H1 (cell line): ENCODE measurements at regions not wholly inside any gene's neighbourhood (a gene's known extent, or its start where the extent isn't known, plus 50 kb on each side); places are given as distances from the start of the nearest gene placed in this dataset.

Source experiments
- CBX8 ChIP-seq: fragments of 300-800, 300-1000 bp; sonication (generic); IDR thresholded peaks from 2 replicates; pipeline ENCODE4 v1.7.1; 2016; ENCODE audit warnings: low read depth, low read length, borderline replicate concordance
- CREB1 ChIP-seq: IDR thresholded peaks from 2 replicates; pipeline ENCODE4 v1.6.1; 2012; ENCODE audit warnings: inconsistent platforms
- KDM4A ChIP-seq: IDR thresholded peaks from one replicate; pipeline ENCODE4 v1.7.1; 2012; ENCODE audit warnings: low read depth, mild to moderate bottlenecking, moderate library complexity, low read length, inconsistent platforms; ENCODE audit not compliant: severe bottlenecking
- RAD21 ChIP-seq, 2 experiments: IDR thresholded peaks in 1 of 2; conservative IDR thresholded peaks in 1 of 2; 2 replicates each; pipeline ENCODE4 v1.6.1; 2011; ENCODE audit warnings: low read depth in 2 of 2, low read length in 2 of 2, improper control_type of control experiment in 1 of 2, inconsistent platforms in 1 of 2, mild to moderate bottlenecking in 1 of 2, moderate library complexity in 1 of 2
- TF ChIP-seq, protein P1 (sequence below), 3 experiments: IDR thresholded peaks; 1 replicate in 2 of 3; 2 replicates in 1 of 3; pipeline versions ENCODE4 v1.5.1 to v1.6.1; 2011; ENCODE audit warnings: low read length in 3 of 3, mild to moderate bottlenecking in 3 of 3, inconsistent platforms in 2 of 3, low read depth in 1 of 3, moderate library complexity in 1 of 3; ENCODE audit not compliant: insufficient read depth in 1 of 3; ENCODE audit errors: control extremely low read depth in 1 of 3

DNA sequence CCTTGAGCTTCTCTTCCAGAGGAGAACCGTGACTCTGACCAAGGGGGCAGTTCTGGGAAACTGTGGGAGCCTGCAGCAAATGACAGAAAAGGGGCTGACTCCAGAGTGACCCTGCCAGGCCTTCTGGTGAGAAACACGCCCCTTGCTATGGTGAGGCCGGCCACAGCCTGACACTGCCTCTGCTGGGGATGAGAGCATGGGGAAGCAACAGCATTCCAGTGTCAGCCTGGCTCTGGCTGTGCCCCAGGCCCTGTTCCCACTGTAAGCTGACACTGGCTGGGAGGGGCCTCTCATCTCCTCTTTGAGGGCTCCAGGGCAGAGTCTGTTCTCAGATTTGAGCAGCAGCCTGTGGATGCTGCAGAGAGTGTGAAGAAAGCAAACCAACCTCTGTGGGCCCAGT lies 180.0 kb upstream of the IL12B start (continued):
- TF ChIP-seq, protein P1, sequence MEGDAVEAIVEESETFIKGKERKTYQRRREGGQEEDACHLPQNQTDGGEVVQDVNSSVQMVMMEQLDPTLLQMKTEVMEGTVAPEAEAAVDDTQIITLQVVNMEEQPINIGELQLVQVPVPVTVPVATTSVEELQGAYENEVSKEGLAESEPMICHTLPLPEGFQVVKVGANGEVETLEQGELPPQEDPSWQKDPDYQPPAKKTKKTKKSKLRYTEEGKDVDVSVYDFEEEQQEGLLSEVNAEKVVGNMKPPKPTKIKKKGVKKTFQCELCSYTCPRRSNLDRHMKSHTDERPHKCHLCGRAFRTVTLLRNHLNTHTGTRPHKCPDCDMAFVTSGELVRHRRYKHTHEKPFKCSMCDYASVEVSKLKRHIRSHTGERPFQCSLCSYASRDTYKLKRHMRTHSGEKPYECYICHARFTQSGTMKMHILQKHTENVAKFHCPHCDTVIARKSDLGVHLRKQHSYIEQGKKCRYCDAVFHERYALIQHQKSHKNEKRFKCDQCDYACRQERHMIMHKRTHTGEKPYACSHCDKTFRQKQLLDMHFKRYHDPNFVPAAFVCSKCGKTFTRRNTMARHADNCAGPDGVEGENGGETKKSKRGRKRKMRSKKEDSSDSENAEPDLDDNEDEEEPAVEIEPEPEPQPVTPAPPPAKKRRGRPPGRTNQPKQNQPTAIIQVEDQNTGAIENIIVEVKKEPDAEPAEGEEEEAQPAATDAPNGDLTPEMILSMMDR (IDR thresholded peaks at IDR 0.05; ENCODE audit: control extremely low read depth in 1 of 3, insufficient read depth in 1 of 3, low read depth in 1 of 3, low read length in 3 of 3), result peak in 2 of 3 experiments; percentile 18 to 37; a peak in 2 of 4 replicates
- no peak for TF ChIP-seq KDM4A
- TF ChIP-seq CREB1, result no peak
- no peak for TF ChIP-seq CBX8
- peak; percentile 45 to 47; a peak in 3 of 4 replicates for TF ChIP-seq RAD21 (IDR thresholded peaks at IDR 0.05 in 1 of 2, conservative IDR thresholded peaks at IDR 0.05 in 1 of 2; ENCODE audit: low read depth in 2 of 2, low read length in 2 of 2)
